GM21723 (cell line): ENCODE measurements at regions not wholly inside any gene's neighbourhood (a gene's known extent, or its start where the extent isn't known, plus 50 kb on each side); places are given as distances from the start of the nearest gene placed in this dataset.
"Not testable (repeated sequence)": the region's sequence is repeated elsewhere in the genome, so short reads cannot be mapped to it uniquely, and the experiment has no call there.

ENCODE experiments used
- ATAC-seq: cut with Tn5 transposase; IDR thresholded peaks from one replicate; pipeline ENCODE4 v1.9.1; 2021; ENCODE audit warnings: mild to moderate bottlenecking, moderate library complexity; ENCODE audit not compliant: unreplicated experiment

DNA sequence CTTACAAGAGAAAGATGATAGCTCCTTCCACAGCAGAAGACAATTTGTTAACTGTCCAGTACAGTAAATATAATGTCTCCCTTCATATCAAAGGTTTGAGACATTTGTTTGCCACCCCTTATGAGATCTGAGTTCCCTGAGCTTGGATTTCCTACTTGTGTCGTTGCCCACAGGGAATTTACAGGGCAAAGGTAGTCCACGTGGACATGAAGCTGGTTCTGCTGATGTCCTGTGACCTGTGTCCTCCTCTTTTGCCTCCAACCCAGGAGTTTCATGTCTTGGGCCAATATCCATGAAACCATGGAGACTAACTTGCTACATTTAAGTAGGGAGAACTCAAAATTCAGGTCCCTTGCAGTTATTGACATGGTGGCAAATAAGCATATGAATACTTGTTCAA lies 172.2 kb upstream of the KCTD7 start:
- not testable (repeated sequence) for ATAC-seq

DNA sequence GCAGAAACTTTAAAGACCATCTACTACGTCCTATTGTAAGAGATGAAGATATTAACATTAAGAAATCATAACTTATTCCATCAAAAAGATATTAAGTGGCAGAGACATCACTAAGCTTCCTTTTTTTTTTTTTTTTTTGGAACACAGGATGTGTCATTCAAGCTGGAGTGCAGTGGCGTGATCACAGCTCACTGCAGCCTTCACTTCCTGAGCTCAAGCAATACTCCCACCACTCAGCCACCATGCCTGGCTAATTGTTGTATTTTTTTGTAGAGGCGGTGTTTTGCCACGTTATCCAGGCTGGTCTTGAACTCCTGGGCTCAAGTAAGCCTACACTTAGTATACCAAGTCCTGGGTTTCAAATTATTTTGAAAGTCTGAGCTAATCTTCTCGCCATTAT lies 169.7 kb upstream of the KCTD7 start:
- ATAC-seq = not testable (repeated sequence)

GRCh38 chr7:66459783-66460413 lies 168.8 kb upstream of the KCTD7 start:
- ATAC-seq = not testable (repeated sequence)

- no peak for ATAC-seq
Observed at GRCh38 chr7:66460921-66461361, 167.7 kb upstream of the KCTD7 start.

- not testable (repeated sequence) for ATAC-seq
Observed at GRCh38 chr7:66461397-66461796, 167.3 kb upstream of the KCTD7 start.

DNA sequence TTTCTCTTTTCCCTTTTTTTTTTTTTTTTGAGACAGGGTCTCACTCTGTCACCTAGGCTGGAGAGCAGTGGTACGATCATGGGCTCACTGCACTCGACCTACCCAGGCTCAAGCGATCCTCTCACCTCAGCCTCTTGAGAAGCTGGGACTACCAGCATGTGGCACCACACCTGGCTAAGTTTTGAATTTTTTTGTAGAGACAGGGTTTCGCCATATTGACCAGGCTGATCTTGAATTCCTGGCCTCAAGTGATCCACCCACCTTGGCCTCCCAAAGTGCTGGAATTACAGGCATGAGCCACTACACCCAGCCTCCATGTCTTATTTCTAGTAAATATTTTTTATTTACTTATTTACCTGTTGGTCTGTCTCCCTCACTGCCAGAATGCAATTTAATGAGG lies 165.8 kb upstream of the KCTD7 start:
- not testable (repeated sequence) for ATAC-seq

- no peak for ATAC-seq
Observed at GRCh38 chr7:66464059-66464458, 164.6 kb upstream of the KCTD7 start.

GRCh38 chr7:66466081-66466600 lies 162.5 kb upstream of the KCTD7 start:
- ATAC-seq = no peak

DNA sequence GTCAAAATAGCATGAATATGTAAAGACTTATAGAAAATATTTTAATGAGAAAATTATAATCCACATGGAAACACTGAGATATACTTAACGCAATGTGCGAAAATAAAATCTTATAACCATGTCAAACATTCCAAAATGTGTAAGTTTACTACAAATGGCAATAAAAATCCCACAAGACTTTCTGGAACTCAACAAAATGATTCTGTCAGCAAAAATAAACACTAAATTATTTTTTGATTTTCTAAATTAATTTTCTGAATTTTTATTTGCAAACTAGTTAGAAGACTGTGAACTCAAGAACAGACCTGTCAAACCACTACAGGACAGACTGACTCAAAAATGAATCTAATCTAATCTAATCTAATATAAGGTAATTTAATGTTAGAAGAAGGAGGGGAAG lies 160.8 kb upstream of the KCTD7 start:
- ATAC-seq = no peak

- ATAC-seq = not testable (repeated sequence)
Observed at GRCh38 chr7:66473064-66473463, 155.6 kb upstream of the KCTD7 start.

DNA sequence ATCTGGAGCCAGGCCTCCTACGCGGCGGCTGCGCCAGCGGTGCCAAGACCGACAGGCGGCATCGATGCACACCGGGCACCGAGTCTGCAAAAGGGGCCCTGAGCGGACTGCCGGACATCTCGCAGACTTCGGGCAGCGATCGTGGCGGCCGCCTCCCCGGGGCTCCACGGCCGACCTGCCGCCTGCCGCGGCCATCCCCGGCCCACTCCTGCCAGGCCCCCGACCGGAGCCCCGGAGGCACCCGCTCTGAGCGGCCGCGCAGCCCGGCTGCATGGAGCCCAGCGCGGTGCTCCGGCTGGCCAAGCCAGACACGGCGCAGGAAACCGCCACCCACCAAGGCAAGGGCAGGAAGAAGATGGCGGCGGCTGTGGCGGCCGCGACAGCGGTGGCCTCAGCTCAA lies 154.2 kb upstream of the KCTD7 start:
- ATAC-seq = no peak

DNA sequence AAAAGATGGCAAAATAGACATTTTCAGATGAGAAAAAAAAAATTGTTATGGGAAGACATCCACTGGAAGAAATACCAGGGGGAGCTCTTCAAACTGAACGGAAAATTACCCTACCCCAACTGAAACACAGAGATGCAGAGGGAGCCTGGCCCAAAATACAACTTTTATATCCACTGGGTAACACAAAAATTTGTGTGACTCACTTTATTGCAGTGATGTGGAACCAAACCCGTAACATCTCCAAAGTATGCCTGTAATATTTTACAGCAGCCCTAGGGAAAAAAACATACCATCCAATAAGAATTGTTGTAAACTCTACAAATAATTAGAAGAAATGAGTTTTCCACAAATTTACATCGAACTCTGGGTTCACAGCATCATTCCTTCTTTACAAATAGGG lies 152.6 kb upstream of the KCTD7 start:
- not testable (repeated sequence) for ATAC-seq

DNA sequence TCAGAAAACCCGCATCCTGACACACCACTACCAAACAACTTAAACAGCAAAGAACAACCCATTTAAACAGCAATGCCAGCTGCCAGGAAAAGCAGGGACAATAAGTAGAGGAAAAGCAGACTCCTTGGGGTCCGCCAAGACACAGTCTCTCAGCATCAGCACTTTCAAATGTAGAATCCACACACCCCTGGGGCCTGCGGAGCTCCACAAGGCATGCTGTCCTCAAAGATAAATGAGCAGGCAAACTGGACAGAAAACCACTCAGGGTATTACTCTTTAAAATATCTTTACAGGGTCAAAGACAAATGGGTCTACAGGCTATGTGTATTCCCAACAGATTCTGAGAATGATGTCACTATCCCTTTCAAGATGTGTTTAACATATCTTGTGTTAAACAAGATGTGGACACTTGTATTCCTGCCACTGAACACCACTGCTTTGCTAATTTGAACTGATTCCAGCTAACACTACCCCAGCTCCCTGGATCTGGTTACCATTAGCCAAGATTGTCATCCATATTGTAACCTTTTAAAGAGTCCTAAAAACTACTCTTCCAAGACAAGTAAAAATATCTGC lies 150.8 kb upstream of the KCTD7 start:
- ATAC-seq = not testable (repeated sequence)

GRCh38 chr7:66481229-66481628 lies 147.5 kb upstream of the KCTD7 start:
- not testable (repeated sequence) for ATAC-seq

DNA sequence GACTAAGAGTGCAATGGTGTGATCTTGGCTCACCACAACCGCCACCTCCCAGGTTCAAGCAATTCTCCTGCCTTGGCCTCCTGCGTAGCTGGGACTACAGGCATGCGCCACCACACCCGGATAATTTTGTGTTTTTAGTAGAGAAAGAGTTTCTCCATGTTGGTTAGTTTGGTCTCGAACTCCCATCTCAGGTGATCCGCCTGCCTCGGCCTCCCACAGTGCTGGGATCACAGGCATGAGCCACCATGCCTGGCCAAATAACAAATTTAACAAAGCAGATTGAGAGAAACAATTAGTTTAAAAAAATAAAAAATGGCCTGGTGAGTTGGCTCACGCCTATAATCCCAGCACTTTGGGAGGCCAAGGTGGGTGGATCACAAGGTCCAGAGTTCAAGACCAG lies 139.6 kb upstream of the KCTD7 start:
- ATAC-seq = not testable (repeated sequence)

DNA sequence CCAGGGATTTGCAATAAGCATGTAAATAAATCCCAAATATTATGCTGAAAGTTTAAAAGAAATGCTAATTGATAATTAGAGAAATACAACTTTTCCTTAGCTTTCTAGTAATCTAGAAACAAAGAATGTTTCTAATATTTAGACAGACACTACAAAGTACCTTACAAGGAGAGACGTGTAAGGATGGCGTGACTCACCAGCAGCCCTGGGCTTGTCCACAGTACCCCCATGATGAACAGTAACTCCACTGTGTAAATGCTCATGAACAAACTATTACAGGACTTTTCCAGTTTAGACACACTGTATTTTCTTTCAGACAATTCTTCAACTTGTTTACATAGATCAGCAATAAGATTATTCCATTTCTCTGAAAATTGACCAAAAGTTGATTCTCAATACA lies 138.9 kb upstream of the KCTD7 start:
- not testable (repeated sequence) for ATAC-seq

DNA sequence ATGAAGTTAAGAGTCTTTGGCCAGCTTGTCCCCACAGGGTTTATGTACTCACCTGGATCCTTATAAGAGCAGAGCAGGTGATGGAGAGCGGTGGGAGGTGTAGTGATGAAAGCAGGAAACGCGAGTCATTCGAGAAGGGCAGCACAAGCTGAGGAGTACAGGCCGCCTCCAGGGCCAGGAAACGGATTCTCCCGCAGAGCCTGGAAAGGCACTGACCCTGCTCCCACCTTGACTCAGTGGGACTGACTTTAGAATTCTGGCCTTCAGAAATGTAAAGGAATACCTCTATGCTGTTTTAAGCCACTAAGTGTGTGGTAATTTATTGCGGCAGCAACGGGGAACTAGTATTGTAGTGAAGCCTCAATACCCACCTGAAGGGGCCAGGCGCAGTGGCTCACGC lies 137.7 kb upstream of the KCTD7 start:
- ATAC-seq = not testable (repeated sequence)

GRCh38 chr7:66492405-66492804 lies 136.3 kb upstream of the KCTD7 start:
- ATAC-seq = not testable (repeated sequence)

GRCh38 chr7:66493235-66494205 lies 135.2 kb upstream of the KCTD7 start:
- ATAC-seq = peak; percentile 96

GRCh38 chr7:66497346-66497745 lies 131.3 kb upstream of the KCTD7 start:
- ATAC-seq = no peak

GRCh38 chr7:66500087-66500486 lies 128.6 kb upstream of the KCTD7 start:
- ATAC-seq = no peak
